Fibroblast of lung (primary cell): ENCODE measurements at regions not wholly inside any gene's neighbourhood (a gene's known extent, or its start where the extent isn't known, plus 50 kb on each side); places are given as distances from the start of the nearest gene placed in this dataset.

ENCODE experiments used
- DNase-seq, 2 donors: peaks; one replicate each; pipeline versions ENCODE4 v3.0.0 to v3.0.0-alpha.2; 2010; ENCODE audit warnings: low read depth in 2 of 2
- H2AFZ ChIP-seq: 2 replicates; pipeline ENCODE4 v1.5.1; 2012; ENCODE audit warnings: low read length, control low read depth, inconsistent platforms
- H3K27ac ChIP-seq: 2 replicates; pipeline ENCODE4 v1.5.1; 2011; ENCODE audit warnings: low read length, control low read depth; ENCODE audit not compliant: insufficient read depth
- H3K27me3 ChIP-seq: 2 replicates; pipeline ENCODE4 v1.5.1; 2011; ENCODE audit warnings: mild to moderate bottlenecking, low read length; ENCODE audit not compliant: control insufficient read depth, insufficient read depth
- H3K36me3 ChIP-seq: 2 replicates; pipeline ENCODE4 v1.5.1; 2011; ENCODE audit warnings: low read length; ENCODE audit not compliant: control insufficient read depth, insufficient read depth
- H3K4me1 ChIP-seq: 2 replicates; pipeline ENCODE4 v1.5.1; 2011; ENCODE audit warnings: low read length; ENCODE audit not compliant: control insufficient read depth, insufficient read depth; ENCODE audit errors: extremely low read depth
- H3K4me2 ChIP-seq: 2 replicates; pipeline ENCODE4 v1.5.1; 2011; ENCODE audit warnings: low read length, control low read depth; ENCODE audit not compliant: insufficient read depth; ENCODE audit errors: extremely low read depth
- H3K4me3 ChIP-seq, 4 experiments: fragments of 200-600 bp in 1 of 4; sonication (generic) in 1 of 4; replicated peaks in 1 of 4; 2 replicates each; pipeline ENCODE4 v1.5.1; 2011 to 2016; ENCODE audit warnings: low read length in 4 of 4, low read depth in 3 of 4, mild to moderate bottlenecking in 3 of 4, control low read depth in 2 of 4, inconsistent platforms in 1 of 4, mixed read lengths in 1 of 4; ENCODE audit not compliant: insufficient read depth in 1 of 4; ENCODE audit errors: control extremely low read depth in 1 of 4
- H3K79me2 ChIP-seq: 2 replicates; pipeline ENCODE4 v1.5.1; 2012; ENCODE audit warnings: mild to moderate bottlenecking, low read length, inconsistent platforms; ENCODE audit not compliant: control insufficient read depth, insufficient read depth
- H3K9ac ChIP-seq: 2 replicates; pipeline ENCODE4 v1.5.1; 2011; ENCODE audit warnings: mild to moderate bottlenecking, low read length, control low read depth; ENCODE audit not compliant: insufficient read depth
- H3K9me3 ChIP-seq: 2 replicates; pipeline ENCODE4 v1.5.1; 2012; ENCODE audit warnings: low read depth, low read length; ENCODE audit not compliant: control insufficient read depth, insufficient read depth
- H4K20me1 ChIP-seq: 2 replicates; pipeline ENCODE4 v1.5.1; 2011; ENCODE audit warnings: low read length; ENCODE audit not compliant: control insufficient read depth, insufficient read depth; ENCODE audit errors: extremely low read depth
- EZH2 ChIP-seq: IDR thresholded peaks from 2 replicates; pipeline ENCODE4 v1.5.1; 2012; ENCODE audit warnings: low read length, control low read depth, mild to moderate bottlenecking; ENCODE audit errors: missing control alignments
- TF ChIP-seq, protein P1 (sequence below), 2 donors: IDR thresholded peaks in 1 of 2; conservative IDR thresholded peaks in 1 of 2; 1 replicate in 1 of 2; 2 replicates in 1 of 2; pipeline ENCODE4 v1.5.1; 2011 to 2012; ENCODE audit warnings: low read length in 2 of 2, control low read depth in 1 of 2, inconsistent platforms in 1 of 2, low read depth in 1 of 2, mild to moderate bottlenecking in 1 of 2

DNA sequence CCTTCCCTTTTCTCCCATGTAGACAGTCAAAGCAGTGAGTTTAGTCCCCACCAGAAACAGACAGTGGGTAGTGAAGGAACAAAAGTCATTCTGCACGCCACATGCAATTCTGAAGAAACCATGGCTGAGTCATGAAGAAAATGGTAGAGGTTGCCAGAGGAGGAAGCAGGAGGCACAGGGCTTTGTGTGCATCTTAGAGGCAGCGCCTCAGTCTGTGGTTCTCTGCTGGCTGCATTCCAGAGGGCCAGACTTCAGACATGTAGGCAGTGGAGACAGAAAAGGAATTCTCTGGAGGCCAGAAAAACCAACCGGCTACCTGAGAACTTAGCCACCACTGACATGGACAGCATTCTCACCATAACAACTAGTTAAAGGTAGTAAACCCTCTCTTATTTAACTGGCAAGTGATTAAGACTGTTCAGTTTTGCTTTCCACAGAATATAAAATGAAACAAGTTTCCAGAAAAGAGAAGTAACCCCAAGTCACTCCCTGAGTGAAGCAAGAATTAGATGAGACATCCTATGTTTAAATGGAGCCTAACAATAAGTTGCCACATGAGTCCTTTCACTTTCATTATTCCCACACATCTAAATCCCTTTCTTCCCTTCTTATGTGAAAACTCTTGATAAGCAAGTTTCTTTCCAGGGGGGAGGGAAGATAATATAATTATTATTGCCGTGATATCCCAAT lies 556.1 kb downstream of the SOX6 start:
- Histone ChIP-seq H3K9ac (no peak overlapping the region), H2AFZ (peak overlapping the region; percentile 9), H3K4me2 (peak overlapping the region; percentile 60)

DNA sequence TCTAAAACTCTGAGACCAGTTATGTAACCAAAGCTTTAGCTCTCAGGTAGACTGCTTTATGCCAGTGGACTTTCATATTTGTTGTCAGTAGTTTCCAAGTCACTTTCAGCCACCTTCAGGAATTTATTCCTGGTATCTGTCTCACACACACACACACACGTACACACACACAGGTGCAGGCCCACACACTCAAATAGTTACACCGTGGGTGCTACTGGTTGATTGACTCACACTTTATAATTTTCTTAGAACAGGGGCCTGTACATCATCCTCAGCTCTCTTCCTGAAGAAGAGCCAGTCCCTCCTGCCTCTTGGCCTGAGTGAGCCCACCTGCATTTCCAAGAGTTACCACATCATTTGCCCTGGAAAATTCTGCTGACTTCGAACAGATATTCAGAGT lies 555.2 kb downstream of the SOX6 start:
- Histone ChIP-seq H3K4me1 (peaks cover 5% of the 10 kb centered on the region), H3K27ac (no peak overlapping the region), H3K9me3 (no peaks in the 10 kb centered on the region), H3K27me3 (no peaks in the 10 kb centered on the region), H3K79me2 (no peaks in the 10 kb centered on the region), H3K36me3 (no peaks in the 10 kb centered on the region), H3K4me2 (no peak overlapping the region), H3K9ac (no peak overlapping the region), H4K20me1 (no peaks in the 10 kb centered on the region), H2AFZ (no peak overlapping the region), H3K4me3 (no peak overlapping the region)
- no peak for DNase-seq
- TF ChIP-seq, protein P1, sequence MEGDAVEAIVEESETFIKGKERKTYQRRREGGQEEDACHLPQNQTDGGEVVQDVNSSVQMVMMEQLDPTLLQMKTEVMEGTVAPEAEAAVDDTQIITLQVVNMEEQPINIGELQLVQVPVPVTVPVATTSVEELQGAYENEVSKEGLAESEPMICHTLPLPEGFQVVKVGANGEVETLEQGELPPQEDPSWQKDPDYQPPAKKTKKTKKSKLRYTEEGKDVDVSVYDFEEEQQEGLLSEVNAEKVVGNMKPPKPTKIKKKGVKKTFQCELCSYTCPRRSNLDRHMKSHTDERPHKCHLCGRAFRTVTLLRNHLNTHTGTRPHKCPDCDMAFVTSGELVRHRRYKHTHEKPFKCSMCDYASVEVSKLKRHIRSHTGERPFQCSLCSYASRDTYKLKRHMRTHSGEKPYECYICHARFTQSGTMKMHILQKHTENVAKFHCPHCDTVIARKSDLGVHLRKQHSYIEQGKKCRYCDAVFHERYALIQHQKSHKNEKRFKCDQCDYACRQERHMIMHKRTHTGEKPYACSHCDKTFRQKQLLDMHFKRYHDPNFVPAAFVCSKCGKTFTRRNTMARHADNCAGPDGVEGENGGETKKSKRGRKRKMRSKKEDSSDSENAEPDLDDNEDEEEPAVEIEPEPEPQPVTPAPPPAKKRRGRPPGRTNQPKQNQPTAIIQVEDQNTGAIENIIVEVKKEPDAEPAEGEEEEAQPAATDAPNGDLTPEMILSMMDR (conservative IDR thresholded peaks at IDR 0.05 in 1 of 2, IDR thresholded peaks at IDR 0.05 in 1 of 2; ENCODE audit: low read depth in 1 of 2, low read length in 2 of 2), result no peak
- no peak for TF ChIP-seq EZH2

More for the DNA sequence above, 556.1 kb downstream of the SOX6 start:
- peak; percentile 84 to 96 for DNase-seq
- Histone ChIP-seq H3K27me3 (no peaks in the 10 kb centered on the region), H3K4me3 (peak overlapping the region in 1 of 4 experiments; percentile 8), H3K36me3 (no peaks in the 10 kb centered on the region), H3K4me1 (peaks cover 5% of the 10 kb centered on the region), H3K9me3 (no peaks in the 10 kb centered on the region), H3K27ac (peak overlapping the region; percentile 40), H3K79me2 (no peaks in the 10 kb centered on the region), H4K20me1 (no peaks in the 10 kb centered on the region)
- TF ChIP-seq, protein P1 (conservative IDR thresholded peaks at IDR 0.05 in 1 of 2, IDR thresholded peaks at IDR 0.05 in 1 of 2; ENCODE audit: low read depth in 1 of 2, low read length in 2 of 2), result no peak
- no peak for TF ChIP-seq EZH2

DNA sequence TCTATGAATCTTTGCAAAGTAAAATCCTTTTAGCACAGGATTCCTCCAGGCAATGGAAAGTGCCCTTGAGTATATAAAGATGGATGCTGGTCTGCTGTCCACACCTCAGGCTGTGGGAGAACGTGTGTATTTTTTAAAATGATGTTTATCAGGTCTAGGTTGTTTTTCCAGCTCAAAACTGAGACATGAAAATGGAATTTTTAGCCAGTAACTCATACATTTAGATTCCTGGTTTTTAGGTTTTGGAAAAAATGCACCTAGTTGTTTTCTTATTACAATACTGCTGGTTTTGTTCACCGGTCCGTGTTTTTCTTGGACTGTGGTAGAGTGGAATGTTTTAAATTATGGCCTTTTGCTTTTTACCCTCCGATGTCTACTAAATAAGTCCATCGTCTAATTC lies 554.7 kb downstream of the SOX6 start:
- no peak overlapping the region for H3K27ac ChIP-seq
- H3K79me2 ChIP-seq, result no peaks in the 10 kb centered on the region
- TF ChIP-seq, protein P1 (conservative IDR thresholded peaks at IDR 0.05 in 1 of 2, IDR thresholded peaks at IDR 0.05 in 1 of 2; ENCODE audit: low read depth in 1 of 2, low read length in 2 of 2), result no peak
- TF ChIP-seq EZH2, result no peak
- DNase-seq, result peak in 1 of 2 donors; percentile 76
- H3K36me3 ChIP-seq, result no peaks in the 10 kb centered on the region
- H3K9ac ChIP-seq, result no peak overlapping the region
- no peak overlapping the region for H3K4me2 ChIP-seq
- no peaks in the 10 kb centered on the region for H3K9me3 ChIP-seq
- H3K4me3 ChIP-seq, result no peak overlapping the region
- no peak overlapping the region for H2AFZ ChIP-seq
- H3K4me1 ChIP-seq, result peaks cover 5% of the 10 kb centered on the region
- no peaks in the 10 kb centered on the region for H3K27me3 ChIP-seq
- no peaks in the 10 kb centered on the region for H4K20me1 ChIP-seq
